ENCODE measurements at regions not wholly inside any gene's neighbourhood (a gene's known extent, or its start where the extent isn't known, plus 50 kb on each side); places are given as distances from the start of the nearest gene placed in this dataset.
"Not testable (repeated sequence)": the region's sequence is repeated elsewhere in the genome, so short reads cannot be mapped to it uniquely, and the experiment has no call there.

- intact Hi-C loops (cut with micrococcal nuclease), result no loop called here
Observed at GRCh38 chr12:88366101-88366500, 214.2 kb downstream of the KITLG start.

- intact Hi-C loops (cut with micrococcal nuclease), result no loop called here
Observed at GRCh38 chr12:88367231-88367630, 213.0 kb downstream of the KITLG start.

- intact Hi-C loops (cut with micrococcal nuclease), result not testable (repeated sequence)
Observed at GRCh38 chr12:88368077-88368476, 212.2 kb downstream of the KITLG start.

GRCh38 chr12:88371416-88372183, 208.7 kb downstream of the KITLG start:
- intact Hi-C loops (cut with micrococcal nuclease), result no loop called here

- intact Hi-C loops (cut with micrococcal nuclease), result no loop called here
Observed at GRCh38 chr12:88375306-88376305, 204.7 kb downstream of the KITLG start.

- intact Hi-C loops (cut with micrococcal nuclease), result no loop called here
Observed at GRCh38 chr12:88377973-88378372, 202.3 kb downstream of the KITLG start.

GRCh38 chr12:88381466-88381865, 198.8 kb downstream of the KITLG start:
- intact Hi-C loops (cut with micrococcal nuclease), result no loop called here

GRCh38 chr12:88383405-88383804, 196.9 kb downstream of the KITLG start:
- intact Hi-C loops (cut with micrococcal nuclease), result no loop called here

GRCh38 chr12:88388566-88389540, 191.4 kb downstream of the KITLG start:
- intact Hi-C loops (cut with micrococcal nuclease), result no loop called here

GRCh38 chr12:88390811-88391210, 189.5 kb downstream of the KITLG start:
- intact Hi-C loops (cut with micrococcal nuclease), result loop anchor here (5.0 kb wide), 2 partner anchors 249 to 279 kb away; partner anchors contain the start of genes CEP290 and TMTC3

- intact Hi-C loops (cut with micrococcal nuclease), result loop anchor here (5.0 kb wide), 2 partner anchors 249 to 279 kb away; partner anchors contain the start of genes CEP290 and TMTC3
Observed at GRCh38 chr12:88391556-88391955, 188.7 kb downstream of the KITLG start.

GRCh38 chr12:88393017-88393767, 187.1 kb downstream of the KITLG start:
- intact Hi-C loops (cut with micrococcal nuclease), result loop anchor here (5.0 kb wide), 2 partner anchors 251 to 281 kb away; partner anchors contain the start of genes CEP290 and TMTC3

- intact Hi-C loops (cut with micrococcal nuclease), result no loop called here
Observed at GRCh38 chr12:88398031-88398430, 182.2 kb downstream of the KITLG start.

- intact Hi-C loops (cut with micrococcal nuclease), result no loop called here
Observed at GRCh38 chr12:88399811-88400210, 180.5 kb downstream of the KITLG start.

- intact Hi-C loops (cut with micrococcal nuclease), result no loop called here
Observed at GRCh38 chr12:88400302-88400701, 180.0 kb downstream of the KITLG start.

GRCh38 chr12:88401155-88401554, 179.1 kb downstream of the KITLG start:
- intact Hi-C loops (cut with micrococcal nuclease), result no loop called here

GRCh38 chr12:88406905-88407304, 173.4 kb downstream of the KITLG start:
- intact Hi-C loops (cut with micrococcal nuclease), result no loop called here

- intact Hi-C loops (cut with micrococcal nuclease), result no loop called here
Observed at GRCh38 chr12:88408823-88409222, 171.4 kb downstream of the KITLG start.

- intact Hi-C loops (cut with micrococcal nuclease), result no loop called here
Observed at GRCh38 chr12:88409257-88409656, 171.0 kb downstream of the KITLG start.

- intact Hi-C loops (cut with micrococcal nuclease), result no loop called here
Observed at GRCh38 chr12:88411689-88412088, 168.6 kb downstream of the KITLG start.
